Stimulated activated CD4-positive, alpha-beta T cell treated with anti-CD3 and anti-CD28 coated beads, Interleukin-12 subunit alpha, Interleukin-12 subunit beta, amount 100 ng/mL, for 4 hours (primary cell): ENCODE measurements at regions not wholly inside any gene's neighbourhood (a gene's known extent, or its start where the extent isn't known, plus 50 kb on each side); places are given as distances from the start of the nearest gene placed in this dataset.

Experiments used
- DNase-seq: peaks from one replicate; pipeline ENCODE4 v3.0.0-alpha.2; 2020

- DNase-seq = no peak
Observed at GRCh38 chr18:72940986-72941385, 73.2 kb upstream of the NETO1 start.

DNA sequence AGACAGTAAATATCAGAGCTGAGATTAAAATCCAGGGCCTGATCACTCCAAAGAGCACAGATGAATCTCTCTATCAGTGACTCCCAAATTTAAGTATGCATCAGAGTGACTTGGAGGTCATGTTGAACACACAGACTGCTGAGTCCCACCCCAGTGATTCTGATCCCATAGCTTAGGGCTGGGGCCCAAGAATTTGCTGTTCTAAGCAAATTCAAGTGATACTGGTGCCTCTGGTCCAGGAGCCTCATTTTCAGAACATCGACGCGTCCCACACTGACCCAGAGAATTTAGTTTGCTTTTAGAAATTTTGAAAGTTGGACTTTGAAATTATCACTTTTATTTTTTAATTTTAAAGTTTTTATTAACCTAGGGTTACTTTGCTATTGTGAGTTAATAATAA, 72.7 kb upstream of the NETO1 start:
- no peak for DNase-seq

DNA sequence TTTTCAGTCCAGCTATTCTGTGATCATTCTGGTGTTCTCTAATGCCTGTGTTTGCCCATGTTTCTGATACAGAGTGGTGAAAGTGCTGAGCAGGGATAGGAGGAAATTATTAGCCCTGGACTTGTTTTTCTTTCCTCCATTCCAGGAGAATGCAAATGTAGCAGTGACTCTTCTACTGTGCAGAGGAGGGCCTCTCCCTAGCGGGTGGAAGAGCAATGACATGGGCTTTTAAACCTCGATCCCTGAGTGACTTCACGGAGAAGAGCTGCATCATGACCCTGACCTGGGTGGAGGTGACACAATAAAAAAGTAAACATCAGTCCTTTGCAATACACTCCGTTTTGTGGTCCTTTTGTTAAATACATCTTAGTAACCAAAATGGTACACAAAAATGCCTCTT, 68.0 kb upstream of the NETO1 start:
- no peak for DNase-seq

- no peak for DNase-seq
Observed at GRCh38 chr18:72922895-72923294, 55.1 kb upstream of the NETO1 start.
